GM18499 (cell line): ENCODE measurements at regions not wholly inside any gene's neighbourhood (a gene's known extent, or its start where the extent isn't known, plus 50 kb on each side); places are given as distances from the start of the nearest gene placed in this dataset.

ENCODE experiments used
- ATAC-seq: cut with Tn5 transposase; IDR thresholded peaks from one replicate; pipeline ENCODE4 v1.9.1; 2021; ENCODE audit warnings: moderate number of reproducible peaks; ENCODE audit not compliant: insufficient read depth, unreplicated experiment

- no peak for ATAC-seq
Observed at GRCh38 chr4:24080871-24081270, 191.0 kb upstream of the PPARGC1A start.

GRCh38 chr4:24078347-24078962, 188.6 kb upstream of the PPARGC1A start:
- no peak for ATAC-seq

GRCh38 chr4:24076811-24077210, 187.0 kb upstream of the PPARGC1A start:
- ATAC-seq = no peak

- ATAC-seq = no peak
Observed at GRCh38 chr4:24073948-24074347, 184.1 kb upstream of the PPARGC1A start.

GRCh38 chr4:24071612-24072372, 181.9 kb upstream of the PPARGC1A start:
- no peak for ATAC-seq

GRCh38 chr4:24070117-24070516, 180.3 kb upstream of the PPARGC1A start:
- no peak for ATAC-seq

GRCh38 chr4:24067367-24068193, 177.7 kb upstream of the PPARGC1A start:
- ATAC-seq = no peak

- no peak for ATAC-seq
Observed at GRCh38 chr4:24065974-24066373, 176.1 kb upstream of the PPARGC1A start.

GRCh38 chr4:24063731-24064130, 173.9 kb upstream of the PPARGC1A start:
- no peak for ATAC-seq

- ATAC-seq = no peak
Observed at GRCh38 chr4:24060932-24061331, 171.1 kb upstream of the PPARGC1A start.

GRCh38 chr4:24059839-24060238, 170.0 kb upstream of the PPARGC1A start:
- ATAC-seq = no peak

- ATAC-seq = no peak
Observed at GRCh38 chr4:24057915-24058559, 168.2 kb upstream of the PPARGC1A start.

GRCh38 chr4:24056289-24056688, 166.4 kb upstream of the PPARGC1A start:
- ATAC-seq = no peak

- no peak for ATAC-seq
Observed at GRCh38 chr4:24055623-24056022, 165.8 kb upstream of the PPARGC1A start.

- ATAC-seq = no peak
Observed at GRCh38 chr4:24054910-24055309, 165.1 kb upstream of the PPARGC1A start.

GRCh38 chr4:24053934-24054333, 164.1 kb upstream of the PPARGC1A start:
- no peak for ATAC-seq

GRCh38 chr4:24044610-24045589, 155.1 kb upstream of the PPARGC1A start:
- no peak for ATAC-seq

GRCh38 chr4:24042094-24042493, 152.2 kb upstream of the PPARGC1A start:
- no peak for ATAC-seq

GRCh38 chr4:24040811-24041210, 151.0 kb upstream of the PPARGC1A start:
- no peak for ATAC-seq

GRCh38 chr4:24033626-24034025, 143.8 kb upstream of the PPARGC1A start:
- ATAC-seq = no peak
